Endothelial cell of umbilical vein (primary cell): ENCODE measurements at regions not wholly inside any gene's neighbourhood (a gene's known extent, or its start where the extent isn't known, plus 50 kb on each side); places are given as distances from the start of the nearest gene placed in this dataset.

Experiments
- BruUV-seq: library from RNA; stranded (reverse); fragments of 400-500 nt; replicated peaks from 2 replicates; lab custom pipeline; 2021; lab: Mats Ljungman, UMichigan
- CTCF ChIA-PET: fragments of 300-600, 350-600 bp; sonication (Branson Sonifier 250); formaldehyde crosslinking; loops from one replicate; lab custom pipeline; 2021; ENCODE audit warnings: antibody characterized with exemption, inconsistent platforms; lab: Charles Lee
- POLR2A ChIA-PET: fragments of 300-600, 350-600 bp; sonication (Branson Sonifier 250); formaldehyde crosslinking; loops from one replicate; lab custom pipeline; 2021; ENCODE audit warnings: antibody characterized with exemption, inconsistent platforms; lab: Charles Lee
- DNase-seq: peaks from one replicate; pipeline ENCODE4 v3.0.0-alpha.2; 2011; ENCODE audit warnings: low read depth, low spot score
- FAIRE-seq: peaks from 2 replicates; lab custom pipeline; 2011; peaks lifted over from hg19 to GRCh38; lab: Jason Lieb, UNC
- H2AFZ ChIP-seq: 2 replicates; pipeline ENCODE4 v1.6.0; 2012; ENCODE audit warnings: low read depth, low read length, control low read depth, inconsistent platforms
- H3K27ac ChIP-seq: 2 replicates; pipeline ENCODE4 v1.5.1; 2011; ENCODE audit warnings: low read depth, mild to moderate bottlenecking, control low read depth, low read length, moderate library complexity; ENCODE audit not compliant: insufficient read depth
- H3K27me3 ChIP-seq, 2 experiments: 2 replicates each; pipeline versions ENCODE4 v1.6.0 to v1.6.1; 2011; ENCODE audit warnings: low read length in 2 of 2, mixed read lengths in 1 of 2; ENCODE audit not compliant: control insufficient read depth in 2 of 2, insufficient read depth in 2 of 2
- H3K36me3 ChIP-seq, 2 experiments: 2 replicates in 1 of 2; 3 replicates in 1 of 2; pipeline ENCODE4 v1.5.1; 2011; ENCODE audit warnings: low read length in 2 of 2, mild to moderate bottlenecking in 1 of 2, moderate library complexity in 1 of 2; ENCODE audit not compliant: control insufficient read depth in 2 of 2, insufficient read depth in 2 of 2; ENCODE audit errors: extremely low read depth in 1 of 2
- H3K4me1 ChIP-seq: 3 replicates; pipeline ENCODE4 v1.5.1; 2011; ENCODE audit warnings: mild to moderate bottlenecking, low read length; ENCODE audit not compliant: control insufficient read depth, insufficient read depth; ENCODE audit errors: extremely low read depth
- H3K4me2 ChIP-seq: 2 replicates; pipeline ENCODE4 v1.6.1; 2011; ENCODE audit warnings: low read length, control low read depth, mixed read lengths; ENCODE audit not compliant: insufficient read depth
- H3K4me3 ChIP-seq, 3 experiments: fragments of 200-600 bp in 1 of 3; sonication (generic), shearing (Covaris generic) in 1 of 3; replicated peaks in 1 of 3; 2 replicates each; pipeline ENCODE4 v1.5.1; 2011 to 2016; ENCODE audit warnings: control low read depth in 3 of 3, low read length in 3 of 3, mild to moderate bottlenecking in 2 of 3, inconsistent platforms in 1 of 3, low read depth in 1 of 3, moderate library complexity in 1 of 3; ENCODE audit not compliant: insufficient read depth in 1 of 3
- H3K79me2 ChIP-seq: 2 replicates; pipeline ENCODE4 v1.6.0; 2012; ENCODE audit warnings: low read length, inconsistent platforms; ENCODE audit not compliant: control insufficient read depth, insufficient read depth
- H3K9ac ChIP-seq: replicated peaks from 2 replicates; pipeline ENCODE3; 2011; ENCODE audit warnings: low read length, control low read depth; ENCODE audit not compliant: insufficient read depth; ENCODE audit errors: extremely low read depth
- H3K9me1 ChIP-seq: replicated peaks from 3 replicates; pipeline ENCODE4 v1.6.0; 2011; ENCODE audit warnings: mild to moderate bottlenecking, low read length; ENCODE audit not compliant: control insufficient read depth, insufficient read depth; ENCODE audit errors: extremely low read depth
- H3K9me3 ChIP-seq: replicated peaks from 2 replicates; pipeline ENCODE4 v1.5.1; 2012; ENCODE audit warnings: low read length, inconsistent platforms; ENCODE audit not compliant: control insufficient read depth, insufficient read depth
- H4K20me1 ChIP-seq: replicated peaks from 2 replicates; pipeline ENCODE3; 2011; ENCODE audit warnings: mild to moderate bottlenecking, low read length; ENCODE audit not compliant: control insufficient read depth, insufficient read depth; ENCODE audit errors: extremely low read depth
- EZH2 ChIP-seq: IDR thresholded peaks from 2 replicates; pipeline ENCODE4 v1.6.1; 2012; ENCODE audit warnings: borderline replicate concordance, low read depth, mild to moderate bottlenecking, moderate library complexity, low read length, inconsistent platforms; ENCODE audit not compliant: severe bottlenecking
- FOS ChIP-seq: IDR thresholded peaks from 2 replicates; pipeline ENCODE4 v1.6.1; 2011; ENCODE audit warnings: mild to moderate bottlenecking, low read length, moderate library complexity, borderline replicate concordance; ENCODE audit not compliant: insufficient read depth
- GATA2 ChIP-seq: IDR thresholded peaks from 2 replicates; pipeline ENCODE4 v1.7.0; 2011; ENCODE audit warnings: low read depth, mild to moderate bottlenecking, moderate library complexity, mixed read lengths, low read length; ENCODE audit not compliant: insufficient read length, insufficient read depth
- JUN ChIP-seq: IDR thresholded peaks from 2 replicates; pipeline ENCODE4 v1.6.1; 2011; ENCODE audit warnings: borderline replicate concordance, low read depth; ENCODE audit not compliant: insufficient read length, insufficient read depth
- MYC ChIP-seq: IDR thresholded peaks from one replicate; pipeline ENCODE4 v1.6.1; 2011; ENCODE audit warnings: mild to moderate bottlenecking, low read depth, low read length
- POLR2A ChIP-seq: IDR thresholded peaks from 2 replicates; pipeline ENCODE4 v1.6.1; 2012; ENCODE audit warnings: low read depth, mild to moderate bottlenecking, control low read depth, low read length
- POLR2AphosphoS5 ChIP-seq: IDR thresholded peaks from 2 replicates; pipeline ENCODE4 v1.6.1; 2012; ENCODE audit warnings: low read depth, mild to moderate bottlenecking, control low read depth, low read length, moderate library complexity; ENCODE audit not compliant: insufficient read depth
- dilution Hi-C: fragments of 300-500 bp; cut with MboI; formaldehyde crosslinking; loops from one replicate; pipeline ENCODE4 v1.15.0; 2019; ENCODE audit warnings: low sequenced_read_pairs; ENCODE audit not compliant: extremely low pct_ligation_motif_present
- intact Hi-C: fragments of 100-400 bp; cut with micrococcal nuclease; formaldehyde crosslinking; loops from one replicate; pipeline ENCODE4 v1.10.0; 2022
- TF ChIP-seq, protein P1 (sequence below): IDR thresholded peaks from 2 replicates; pipeline ENCODE4 v1.6.1; 2011; ENCODE audit not compliant: insufficient read depth, insufficient read length
- TF ChIP-seq, protein P2 (sequence below), 2 donors: IDR thresholded peaks; 1 replicate in 1 of 2; 2 replicates in 1 of 2; pipeline ENCODE4 v1.5.1; 2011; ENCODE audit warnings: low read length in 2 of 2, mild to moderate bottlenecking in 2 of 2, moderate library complexity in 2 of 2, control low read depth in 1 of 2, inconsistent platforms in 1 of 2, low read depth in 1 of 2; ENCODE audit not compliant: insufficient read depth in 1 of 2; ENCODE audit errors: extremely low read depth in 1 of 2

DNA sequence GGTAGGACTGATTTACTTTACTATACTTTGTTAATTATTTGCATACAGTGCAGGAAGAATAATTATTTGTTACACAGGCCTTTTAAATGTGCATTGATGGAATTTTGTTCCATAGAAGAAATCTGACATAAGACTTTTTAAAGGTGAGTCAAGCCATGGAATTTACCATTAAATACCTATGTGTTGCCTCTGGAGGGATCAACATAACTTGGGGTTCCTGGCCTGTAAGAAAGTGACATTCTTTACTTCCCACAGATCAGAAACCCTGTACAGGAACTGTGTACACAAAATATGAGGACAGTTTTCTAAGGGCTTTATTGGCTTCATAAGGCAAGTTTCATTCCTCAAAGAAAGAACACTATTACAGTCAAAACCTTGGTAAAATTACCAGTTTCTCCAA lies 1536.4 kb downstream of the NLGN4Y start:
- intact Hi-C loops, result no loop called here
- CTCF ChIA-PET, result no interaction called here
- FAIRE-seq, result no peak

More for the DNA sequence above, 1536.4 kb downstream of the NLGN4Y start:
- Histone ChIP-seq H3K4me2 (no peak overlapping the region), H3K36me3 (no peaks in the 10 kb centered on the region), H2AFZ (no peak overlapping the region), H3K4me3 (no peak overlapping the region), H3K9me1 (no peaks in the 10 kb centered on the region), H4K20me1 (no peaks in the 10 kb centered on the region), H3K9me3 (no peaks in the 10 kb centered on the region), H3K79me2 (no peaks in the 10 kb centered on the region), H3K9ac (no peak overlapping the region), H3K27ac (no peak overlapping the region), H3K4me1 (no peaks in the 10 kb centered on the region), H3K27me3 (no peaks in the 10 kb centered on the region)
- TF ChIP-seq, protein P1, sequence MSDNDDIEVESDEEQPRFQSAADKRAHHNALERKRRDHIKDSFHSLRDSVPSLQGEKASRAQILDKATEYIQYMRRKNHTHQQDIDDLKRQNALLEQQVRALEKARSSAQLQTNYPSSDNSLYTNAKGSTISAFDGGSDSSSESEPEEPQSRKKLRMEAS, result no peak
- no peak for TF ChIP-seq GATA2
- no peak for TF ChIP-seq MYC
- no peak for TF ChIP-seq FOS
- TF ChIP-seq, protein P2, sequence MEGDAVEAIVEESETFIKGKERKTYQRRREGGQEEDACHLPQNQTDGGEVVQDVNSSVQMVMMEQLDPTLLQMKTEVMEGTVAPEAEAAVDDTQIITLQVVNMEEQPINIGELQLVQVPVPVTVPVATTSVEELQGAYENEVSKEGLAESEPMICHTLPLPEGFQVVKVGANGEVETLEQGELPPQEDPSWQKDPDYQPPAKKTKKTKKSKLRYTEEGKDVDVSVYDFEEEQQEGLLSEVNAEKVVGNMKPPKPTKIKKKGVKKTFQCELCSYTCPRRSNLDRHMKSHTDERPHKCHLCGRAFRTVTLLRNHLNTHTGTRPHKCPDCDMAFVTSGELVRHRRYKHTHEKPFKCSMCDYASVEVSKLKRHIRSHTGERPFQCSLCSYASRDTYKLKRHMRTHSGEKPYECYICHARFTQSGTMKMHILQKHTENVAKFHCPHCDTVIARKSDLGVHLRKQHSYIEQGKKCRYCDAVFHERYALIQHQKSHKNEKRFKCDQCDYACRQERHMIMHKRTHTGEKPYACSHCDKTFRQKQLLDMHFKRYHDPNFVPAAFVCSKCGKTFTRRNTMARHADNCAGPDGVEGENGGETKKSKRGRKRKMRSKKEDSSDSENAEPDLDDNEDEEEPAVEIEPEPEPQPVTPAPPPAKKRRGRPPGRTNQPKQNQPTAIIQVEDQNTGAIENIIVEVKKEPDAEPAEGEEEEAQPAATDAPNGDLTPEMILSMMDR (IDR thresholded peaks at IDR 0.05; ENCODE audit: extremely low read depth in 1 of 2, insufficient read depth in 1 of 2, low read depth in 1 of 2, low read length in 2 of 2), result no peak
- TF ChIP-seq JUN, result no peak
- no peak for TF ChIP-seq EZH2
- TF ChIP-seq POLR2AphosphoS5, result no peak
- no peak for TF ChIP-seq POLR2A
- POLR2A ChIA-PET, result no interaction called here
- BruUV-seq, result no TSS peak
- dilution Hi-C loops, result no loop called here
- no peak for DNase-seq
